HCT116 (cell line): ENCODE measurements at regions not wholly inside any gene's neighbourhood (a gene's known extent, or its start where the extent isn't known, plus 50 kb on each side); places are given as distances from the start of the nearest gene placed in this dataset.

Experiments used
- CTCF ChIP-seq, 3 experiments: fragments of 200-600 bp in 1 of 3; sonication (generic) in 1 of 3; IDR thresholded peaks in 2 of 3; conservative IDR thresholded peaks in 1 of 3; 2 replicates each; pipeline ENCODE4 v1.5.1; 2012 to 2017; ENCODE audit warnings: low read depth in 2 of 3, low read length in 2 of 3, antibody characterized with exemption in 1 of 3, borderline replicate concordance in 1 of 3, control low read depth in 1 of 3, mild to moderate bottlenecking in 1 of 3, mixed read lengths in 1 of 3, mixed run types in 1 of 3, moderate library complexity in 1 of 3; ENCODE audit not compliant: insufficient read depth in 1 of 3
- EZH2 ChIP-seq: fragments of 200-600 bp; sonication (generic); IDR thresholded peaks from 2 replicates; pipeline ENCODE4 v1.6.1; 2017; ENCODE audit warnings: antibody characterized with exemption, mixed run types
- FOSL1 ChIP-seq: IDR thresholded peaks from 2 replicates; pipeline ENCODE4 v1.6.1; 2012; ENCODE audit warnings: low read depth
- POLR2A ChIP-seq: IDR thresholded peaks from 2 replicates; pipeline ENCODE4 v1.7.0; 2011; ENCODE audit warnings: borderline replicate concordance; ENCODE audit not compliant: insufficient read depth, insufficient read length; ENCODE audit errors: extremely low read depth
- POLR2AphosphoS5 ChIP-seq: IDR thresholded peaks from 2 replicates; pipeline ENCODE4 v1.6.1; 2011; ENCODE audit warnings: mild to moderate bottlenecking, low read depth, low read length, moderate library complexity
- RAD21 ChIP-seq: IDR thresholded peaks from 2 replicates; pipeline ENCODE4 v1.6.1; 2012; ENCODE audit warnings: low read depth, mild to moderate bottlenecking

GRCh38 chr21:27487676-27488075 lies 520.8 kb upstream of the ADAMTS5 start:
- TF ChIP-seq CTCF (IDR thresholded peaks at IDR 0.05 in 2 of 3, conservative IDR thresholded peaks at IDR 0.05 in 1 of 3; ENCODE audit: borderline replicate concordance in 1 of 3, insufficient read depth in 1 of 3, low read depth in 2 of 3, low read length in 2 of 3) (no peak), EZH2 (no peak), POLR2A (no peak), RAD21 (no peak), POLR2AphosphoS5 (no peak), FOSL1 (no peak)
